Pancreas (tissue), 10 donors: ENCODE measurements at regions not wholly inside any gene's neighbourhood (a gene's known extent, or its start where the extent isn't known, plus 50 kb on each side); places are given as distances from the start of the nearest gene placed in this dataset.

ENCODE experiments used
- ATAC-seq, 4 donors: fragments of 200-7000 bp; cut with Tn5 transposase; one replicate each; pipeline versions ENCODE4 v1.8.0 to v1.9.1; 2020; ENCODE audit warnings: mild to moderate bottlenecking in 4 of 4, moderate library complexity in 4 of 4
- DNase-seq, 6 donors: peaks; one replicate each; pipeline ENCODE4 v3.0.0-alpha.2; 2020
- FAIRE-seq: peaks from 2 replicates; lab custom pipeline; 2012; peaks lifted over from hg19 to GRCh38; lab: Jason Lieb, UNC
- H3K27ac ChIP-seq, 4 donors: fragments of 200-600 bp; sonication (generic); 1 replicate in 3 of 4; 2 replicates in 1 of 4; pipeline versions ENCODE4 v1.5.0 to v1.8.0; 2020
- H3K27me3 ChIP-seq, 4 donors: fragments of 200-600 bp; one replicate each; pipeline ENCODE4 v1.8.0; 2021
- H3K36me3 ChIP-seq, 3 donors: fragments of 200-600 bp; sonication (generic) in 1 of 3; one replicate each; pipeline versions ENCODE4 v1.5.0 to v1.8.0; 2020 to 2021
- H3K4me1 ChIP-seq, 3 donors: fragments of 200-600 bp; one replicate each; pipeline ENCODE4 v1.8.0; 2021
- H3K4me3 ChIP-seq, 4 donors: fragments of 200-600 bp; sonication (generic) in 2 of 4; one replicate each; pipeline versions ENCODE4 v1.5.0 to v1.8.0; 2020 to 2021
- H3K9me3 ChIP-seq, 4 donors: fragments of 200-600 bp; one replicate each; pipeline ENCODE4 v1.8.0; 2021
- WGBS, 2 donors: extraction: QIAGEN DNeasy Blood & Tissue Kit; methylation state at CpG; one replicate each; pipeline ENCODE4 v1.1.7; 2013; 5-methylcytosine and 5-hydroxymethylcytosine counted together
- intact Hi-C, 3 donors: fragments of 100-400 bp; cut with DNase I; formaldehyde crosslinking; loops; one replicate each; pipeline versions ENCODE4 v1.11.1 to v1.14.2; 2022
- TF ChIP-seq, protein P1 (sequence below), 4 donors: fragments of 200-600 bp; sonication (generic) in 3 of 4; IDR thresholded peaks; one replicate each; pipeline versions ENCODE4 v1.5.0 to v1.8.0; 2021; ENCODE audit warnings: antibody characterized with exemption in 4 of 4
- donor health status: healthy with polysubstance abuse.
- donor health status: DM: no; HTN: no; CAD: no; lungs with moderate emphysema.
- donor health status: DM: no; HTN: no; CAD: no.
- donor health status: control.
- donor health status: control.
- donor health status: Bipolar disorder and iron deficiency.
- donor health status: DM: yes; HTN: yes; CAD: no.
- donor health status: DM: no; HTN: no; CAD: no.
- donor health status: DM: no; HTN: no; CAD: no.
- donor health status: DM: yes; HTN: yes; CAD: no.

DNA sequence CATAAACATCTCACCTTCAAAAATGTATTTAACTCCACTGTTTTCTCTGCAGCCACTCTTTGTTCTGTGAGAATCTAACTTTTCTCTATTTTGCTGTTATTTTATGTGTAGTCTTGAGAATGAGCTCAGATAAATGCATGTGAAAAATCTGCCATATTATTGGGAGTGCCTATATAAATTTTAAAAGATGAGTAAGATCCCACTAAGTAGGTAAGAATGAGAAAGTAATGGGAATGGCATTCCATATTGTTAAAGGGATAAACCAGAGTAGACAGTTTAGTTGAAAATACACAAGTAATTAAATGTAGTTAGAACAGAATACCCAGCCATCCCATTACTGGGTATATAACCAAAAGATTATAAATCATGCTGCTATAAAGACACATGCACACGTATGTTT, 817.2 kb downstream of the FAM181B start:
- WGBS, 2 donors, result 80 to 85% methylated on average over 1 of the region's 1 CpG
- DNase-seq (no peak), FAIRE-seq (no peak), ATAC-seq (no peak)
- no peak overlapping the region for H3K4me3 ChIP-seq
- H3K27me3 ChIP-seq, result no peaks in the 10 kb centered on the region
- no peaks in the 10 kb centered on the region for H3K36me3 ChIP-seq
- no peak overlapping the region for H3K27ac ChIP-seq
- intact Hi-C loops, result no loop called here
- no peaks in the 10 kb centered on the region for H3K9me3 ChIP-seq
- TF ChIP-seq, protein P1, sequence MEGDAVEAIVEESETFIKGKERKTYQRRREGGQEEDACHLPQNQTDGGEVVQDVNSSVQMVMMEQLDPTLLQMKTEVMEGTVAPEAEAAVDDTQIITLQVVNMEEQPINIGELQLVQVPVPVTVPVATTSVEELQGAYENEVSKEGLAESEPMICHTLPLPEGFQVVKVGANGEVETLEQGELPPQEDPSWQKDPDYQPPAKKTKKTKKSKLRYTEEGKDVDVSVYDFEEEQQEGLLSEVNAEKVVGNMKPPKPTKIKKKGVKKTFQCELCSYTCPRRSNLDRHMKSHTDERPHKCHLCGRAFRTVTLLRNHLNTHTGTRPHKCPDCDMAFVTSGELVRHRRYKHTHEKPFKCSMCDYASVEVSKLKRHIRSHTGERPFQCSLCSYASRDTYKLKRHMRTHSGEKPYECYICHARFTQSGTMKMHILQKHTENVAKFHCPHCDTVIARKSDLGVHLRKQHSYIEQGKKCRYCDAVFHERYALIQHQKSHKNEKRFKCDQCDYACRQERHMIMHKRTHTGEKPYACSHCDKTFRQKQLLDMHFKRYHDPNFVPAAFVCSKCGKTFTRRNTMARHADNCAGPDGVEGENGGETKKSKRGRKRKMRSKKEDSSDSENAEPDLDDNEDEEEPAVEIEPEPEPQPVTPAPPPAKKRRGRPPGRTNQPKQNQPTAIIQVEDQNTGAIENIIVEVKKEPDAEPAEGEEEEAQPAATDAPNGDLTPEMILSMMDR (IDR thresholded peaks at IDR 0.05), result no peak
- H3K4me1 ChIP-seq, result no peaks in the 10 kb centered on the region

DNA sequence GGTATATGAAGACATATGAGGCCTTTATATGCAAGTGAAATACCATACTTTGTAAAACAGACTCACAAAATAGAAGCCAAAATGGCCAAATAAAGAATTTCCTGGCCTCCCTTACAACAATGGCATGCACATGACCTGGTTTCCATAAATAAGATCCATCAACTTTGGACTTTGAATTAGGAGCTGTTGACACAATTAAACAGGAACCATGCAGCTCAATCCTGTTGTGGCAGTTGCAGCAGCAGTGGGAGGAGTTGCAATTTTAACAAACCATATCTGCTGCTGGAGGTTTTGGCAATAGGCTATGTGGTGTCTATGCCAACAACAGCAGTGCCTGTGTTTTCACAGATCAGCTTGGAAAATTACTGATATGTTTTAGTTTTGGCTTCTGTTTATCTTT, 818.6 kb downstream of the FAM181B start:
- H3K27me3 ChIP-seq, result no peaks in the 10 kb centered on the region
- ATAC-seq (no peak), FAIRE-seq (no peak), DNase-seq (no peak)
- no peaks in the 10 kb centered on the region for H3K36me3 ChIP-seq
- TF ChIP-seq, protein P1 (IDR thresholded peaks at IDR 0.05), result no peak
- H3K4me1 ChIP-seq, result no peaks in the 10 kb centered on the region
- H3K27ac ChIP-seq, result no peak overlapping the region
- no peak overlapping the region for H3K4me3 ChIP-seq
- no peaks in the 10 kb centered on the region for H3K9me3 ChIP-seq
- intact Hi-C loops, result no loop called here

DNA sequence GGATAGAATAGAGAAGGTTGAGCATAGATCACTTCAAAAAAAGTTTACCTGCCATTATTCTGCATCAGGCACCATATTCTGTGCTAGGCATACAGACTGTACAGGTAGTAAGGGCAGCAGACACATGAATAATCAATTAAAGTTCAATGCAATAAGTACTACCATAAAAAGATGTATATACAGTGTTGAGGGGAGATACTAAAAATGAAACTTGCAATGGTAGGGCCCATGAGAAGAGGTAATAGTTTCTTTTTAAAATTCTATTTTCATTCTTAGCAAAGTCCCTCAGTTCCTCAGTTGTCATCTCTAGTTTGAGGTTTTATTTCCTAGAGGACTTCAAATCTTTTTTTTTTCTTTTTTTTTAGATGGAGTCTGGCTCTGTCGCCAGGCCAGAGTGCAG, 819.9 kb downstream of the FAM181B start:
- DNase-seq, result no peak
- Histone ChIP-seq H3K9me3 (no peaks in the 10 kb centered on the region), H3K27me3 (no peaks in the 10 kb centered on the region), H3K4me3 (no peak overlapping the region), H3K36me3 (no peaks in the 10 kb centered on the region), H3K27ac (no peak overlapping the region), H3K4me1 (no peaks in the 10 kb centered on the region)
- TF ChIP-seq, protein P1 (IDR thresholded peaks at IDR 0.05), result no peak
- 53 to 79% methylated on average over 1 of the region's 1 CpG for WGBS, 2 donors
- intact Hi-C loops, result no loop called here
- ATAC-seq, result no peak
- FAIRE-seq, result no peak

DNA sequence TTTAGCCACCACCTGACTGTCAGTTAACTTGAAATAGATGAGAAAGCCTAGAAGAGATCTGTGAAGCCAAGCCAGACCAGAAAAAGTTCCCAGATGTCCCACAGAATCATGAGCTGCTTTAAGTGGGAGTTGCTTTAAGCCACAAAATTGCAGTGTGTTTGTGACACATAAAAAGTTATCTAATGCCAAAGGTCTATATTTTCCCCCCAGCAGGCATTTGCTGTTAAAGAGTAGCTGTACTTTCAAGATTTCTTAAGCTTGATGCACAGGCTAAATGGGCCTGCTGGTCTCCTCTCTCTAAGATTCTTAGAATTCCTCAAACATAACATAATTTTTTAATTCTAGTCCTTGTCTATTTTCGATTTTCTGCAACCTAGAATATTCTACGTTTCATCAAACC, 825.7 kb downstream of the FAM181B start:
- H3K4me1 ChIP-seq, result no peaks in the 10 kb centered on the region
- 21 to 25% methylated on average over 2 of the region's 2 CpGs for WGBS, 2 donors
- H3K27me3 ChIP-seq, result no peaks in the 10 kb centered on the region
- ATAC-seq, result no peak
- DNase-seq, result no peak
- H3K4me3 ChIP-seq, result no peak overlapping the region
- intact Hi-C loops, result no loop called here
- FAIRE-seq, result no peak
- TF ChIP-seq, protein P1 (IDR thresholded peaks at IDR 0.05), result no peak
- no peak overlapping the region for H3K27ac ChIP-seq
- H3K36me3 ChIP-seq, result no peaks in the 10 kb centered on the region
- H3K9me3 ChIP-seq, result no peaks in the 10 kb centered on the region

DNA sequence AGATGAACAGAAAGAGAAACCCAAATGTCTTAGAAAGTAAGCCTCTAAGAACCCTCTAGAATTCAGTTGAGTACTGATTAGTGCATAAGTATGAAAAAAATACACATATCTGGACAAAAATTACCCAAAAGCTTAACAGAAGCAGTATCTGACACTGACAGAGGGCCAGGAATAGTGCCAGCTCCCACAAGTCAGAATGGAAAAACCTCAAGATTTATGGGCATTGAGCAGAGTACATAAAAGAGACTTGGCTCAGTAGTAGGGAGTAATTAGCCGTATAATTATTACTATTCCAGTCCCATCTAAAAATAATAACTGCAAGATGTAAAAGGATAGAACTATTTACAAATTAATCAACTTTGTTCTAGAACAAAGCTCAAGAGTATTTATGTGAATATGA, 834.5 kb downstream of the FAM181B start:
- ATAC-seq (no peak), FAIRE-seq (no peak), DNase-seq (no peak)
- intact Hi-C loops, result no loop called here
- Histone ChIP-seq H3K9me3 (no peaks in the 10 kb centered on the region), H3K27me3 (no peaks in the 10 kb centered on the region), H3K27ac (no peak overlapping the region), H3K36me3 (no peaks in the 10 kb centered on the region), H3K4me3 (no peak overlapping the region), H3K4me1 (no peaks in the 10 kb centered on the region)
- 59 to 80% methylated on average over 1 of the region's 1 CpG for WGBS, 2 donors
- TF ChIP-seq, protein P1 (IDR thresholded peaks at IDR 0.05), result no peak
